ENCODE measurements at regions not wholly inside any gene's neighbourhood (a gene's known extent, or its start where the extent isn't known, plus 50 kb on each side); places are given as distances from the start of the nearest gene placed in this dataset.

DNA sequence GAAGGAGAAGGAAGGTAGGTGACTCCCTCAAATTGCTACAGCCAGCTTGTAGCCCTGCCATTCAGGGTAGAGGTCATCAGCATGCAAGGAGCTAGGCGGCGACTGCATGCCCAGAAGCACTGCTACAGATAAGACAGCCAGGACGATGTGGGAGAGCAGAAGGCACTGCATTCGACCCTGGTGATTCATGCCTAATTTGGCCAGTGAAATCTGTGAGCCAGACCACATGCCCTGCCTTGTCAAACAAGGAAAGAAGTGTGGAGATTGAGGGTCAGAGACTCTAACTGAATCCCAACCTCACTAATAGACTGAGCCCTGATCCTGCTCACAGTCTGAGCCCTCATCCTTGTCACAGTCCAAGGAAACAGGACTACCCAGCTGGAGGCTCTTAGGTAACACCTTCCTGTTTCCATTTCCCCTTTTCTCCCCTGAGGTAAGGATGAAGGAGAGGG lies 86.6 kb downstream of the LINGO1 start:
- H3K27me3 Mint-ChIP-seq = peaks cover 2% of the 10 kb centered on the region
- no peak overlapping the region for H3K4me3 Mint-ChIP-seq
- H3K9me3 Mint-ChIP-seq = no peaks in the 10 kb centered on the region
- H3K36me3 Mint-ChIP-seq = peaks cover 1% of the 10 kb centered on the region
- H3K27ac Mint-ChIP-seq = no peak overlapping the region
- H3K4me1 Mint-ChIP-seq = peaks cover 0 to 6% (median 3%) of the 10 kb centered on the region in 3 donors

- H3K36me3 Mint-ChIP-seq = peaks cover 1% of the 10 kb centered on the region
- peaks cover 0 to 11% (median 6%) of the 10 kb centered on the region in 3 donors for H3K4me1 Mint-ChIP-seq
- H3K9me3 Mint-ChIP-seq = no peaks in the 10 kb centered on the region
- H3K27ac Mint-ChIP-seq = no peak overlapping the region
- peak overlapping the region in 2 of 4 donors; percentile 39 to 43 for H3K4me3 Mint-ChIP-seq
- peaks cover 2% of the 10 kb centered on the region for H3K27me3 Mint-ChIP-seq
Observed at GRCh38 chr15:77545058-77545457, 87.7 kb downstream of the LINGO1 start.

DNA sequence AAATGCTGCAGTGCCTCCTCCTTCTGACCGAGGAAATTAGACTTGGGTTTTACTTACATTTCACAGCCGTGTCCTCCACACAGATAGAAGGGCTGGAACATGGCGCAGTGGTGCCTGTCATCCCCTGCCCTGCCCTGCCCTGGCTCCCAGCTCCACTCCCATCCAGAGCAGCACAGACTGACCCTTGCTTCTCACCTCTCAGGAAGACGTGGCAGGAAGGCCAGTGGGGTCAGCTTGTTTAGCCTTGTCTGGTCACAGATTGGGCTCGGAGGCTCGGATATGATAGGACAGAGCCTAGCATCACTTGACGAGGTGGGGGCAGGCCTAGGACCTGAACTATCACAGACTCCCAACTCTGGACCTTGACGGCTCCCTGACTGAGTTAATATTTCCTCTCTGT lies 88.5 kb downstream of the LINGO1 start:
- Mint-ChIP-seq H3K36me3 (peaks cover 1% of the 10 kb centered on the region), H3K4me1 (peaks cover 0 to 14% (median 7%) of the 10 kb centered on the region in 3 donors), H3K4me3 (peak overlapping the region in 2 of 4 donors; percentile 88 to 89), H3K9me3 (no peaks in the 10 kb centered on the region), H3K27me3 (peaks cover 2% of the 10 kb centered on the region), H3K27ac (no peak overlapping the region)

DNA sequence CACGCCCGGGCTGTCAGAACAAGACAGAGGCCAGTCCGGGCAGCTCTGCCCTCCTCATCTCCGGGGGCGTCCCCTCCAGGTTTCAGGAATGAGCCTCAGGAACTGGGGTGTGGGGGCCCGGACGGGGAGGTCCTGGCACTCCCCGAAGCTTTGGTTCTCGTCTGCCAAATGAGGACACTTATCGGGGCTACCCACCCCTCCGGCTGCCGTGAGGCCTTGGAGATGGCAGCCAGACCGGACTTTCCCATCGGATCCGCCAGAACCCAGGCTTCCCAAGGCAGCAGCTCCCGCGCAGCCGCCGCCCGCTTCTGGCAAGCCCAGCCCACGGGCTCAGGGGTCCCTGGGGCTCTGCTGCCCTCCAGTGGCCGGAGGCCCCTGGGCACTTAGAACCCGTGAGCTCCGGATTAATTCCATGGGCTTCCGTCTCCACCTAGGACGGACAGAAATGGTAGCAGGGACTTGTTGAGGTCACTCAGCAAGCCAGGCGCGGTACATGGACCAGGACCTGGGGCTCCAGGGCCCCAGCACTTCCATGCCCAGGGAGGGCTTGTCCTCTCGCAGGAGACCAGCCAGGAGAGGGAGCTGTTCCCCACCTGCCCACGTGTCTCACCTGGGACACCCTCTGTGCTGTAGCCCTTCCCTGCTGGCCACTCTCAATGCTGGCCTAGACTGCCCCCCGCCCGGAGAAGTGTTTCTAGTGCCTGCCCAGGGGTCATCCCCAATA lies 89.4 kb downstream of the LINGO1 start:
- H3K27me3 Mint-ChIP-seq = peaks cover 2% of the 10 kb centered on the region
- H3K4me1 Mint-ChIP-seq = peaks cover 2 to 21% (median 13%) of the 10 kb centered on the region in 3 donors
- H3K4me3 Mint-ChIP-seq = peak overlapping the region; percentile 68 to 89 (median 85)
- peaks cover 3% of the 10 kb centered on the region for H3K36me3 Mint-ChIP-seq
- H3K27ac Mint-ChIP-seq = peak overlapping the region in 1 of 3 donors; percentile 71
- H3K9me3 Mint-ChIP-seq = no peaks in the 10 kb centered on the region

DNA sequence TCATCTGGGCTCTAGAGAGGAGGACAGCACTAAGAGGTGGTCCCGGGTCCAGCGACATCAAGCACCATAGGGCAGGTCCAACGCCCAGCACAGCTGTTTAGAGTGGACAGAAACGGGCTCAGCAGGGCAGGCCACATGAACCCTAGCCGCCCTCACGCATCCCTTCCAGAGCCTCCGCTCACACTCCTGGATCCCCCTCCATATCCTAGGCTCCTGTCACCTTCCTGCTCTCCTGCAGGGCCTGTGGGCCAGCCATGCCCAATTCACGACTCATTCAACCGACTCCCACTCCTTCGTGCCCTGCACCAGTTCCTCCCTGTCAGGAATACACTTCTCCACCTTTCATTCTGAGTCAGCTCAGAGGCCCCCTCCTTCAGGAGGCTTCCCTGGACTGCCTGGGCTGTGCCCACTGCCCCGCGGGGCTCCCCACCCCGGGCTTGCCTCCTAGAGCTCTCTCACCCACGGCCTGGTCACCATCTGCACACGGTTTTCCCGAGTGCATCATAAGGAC lies 90.2 kb downstream of the LINGO1 start:
- Mint-ChIP-seq H3K27ac (peak overlapping the region in 1 of 3 donors; percentile 59), H3K4me1 (peaks cover 9 to 29% (median 18%) of the 10 kb centered on the region in 3 donors), H3K27me3 (peaks cover 4% of the 10 kb centered on the region), H3K9me3 (no peaks in the 10 kb centered on the region), H3K4me3 (peak overlapping the region; percentile 68 to 89 (median 85)), H3K36me3 (peaks cover 3% of the 10 kb centered on the region)

- Mint-ChIP-seq H3K36me3 (peaks cover 1% of the 10 kb centered on the region), H3K4me3 (peak overlapping the region in 2 of 4 donors; percentile 9 to 79), H3K27ac (no peak overlapping the region), H3K9me3 (no peaks in the 10 kb centered on the region), H3K4me1 (peaks cover 19 to 33% (median 25%) of the 10 kb centered on the region in 3 donors), H3K27me3 (peaks cover 4% of the 10 kb centered on the region)
Observed at GRCh38 chr15:77541421-77542181, 91.1 kb downstream of the LINGO1 start.

GRCh38 chr15:77540312-77541060 lies 92.2 kb downstream of the LINGO1 start:
- peaks cover 27 to 41% (median 34%) of the 10 kb centered on the region in 3 donors for H3K4me1 Mint-ChIP-seq

DNA sequence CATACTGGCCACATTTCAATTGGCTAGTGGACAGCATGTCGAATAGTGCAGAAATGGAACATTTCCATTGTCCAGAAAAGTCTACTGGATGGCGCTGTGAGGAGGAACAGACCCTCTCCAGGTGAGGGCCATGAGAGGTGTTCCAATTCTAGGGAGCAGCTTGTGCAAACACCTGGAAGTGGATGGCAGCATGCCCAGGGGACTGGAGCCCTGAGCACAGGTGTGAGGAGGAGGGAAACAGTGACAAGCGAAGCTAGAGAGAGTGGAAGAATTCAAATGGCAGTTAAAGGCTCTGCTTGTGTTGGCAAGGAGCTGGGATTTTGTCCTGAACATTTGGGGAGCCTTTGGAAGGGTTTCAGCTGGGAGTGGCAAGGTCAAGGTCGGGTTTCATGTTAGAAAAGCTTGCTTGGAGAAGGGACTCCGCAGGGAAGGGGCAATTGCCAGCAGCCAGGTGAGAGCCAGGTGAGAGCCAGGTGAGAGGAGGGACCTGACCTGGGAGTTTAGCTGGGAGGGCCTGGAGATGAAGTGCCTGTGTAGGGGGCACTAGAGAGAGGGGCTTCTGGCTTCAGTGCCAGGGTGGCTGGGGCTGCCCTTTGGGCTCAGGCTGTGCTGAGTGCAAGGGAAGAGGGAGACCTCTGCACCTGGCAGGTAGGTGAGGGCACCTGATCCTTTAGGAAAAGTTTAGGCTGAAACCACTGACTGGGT lies 93.8 kb downstream of the LINGO1 start:
- no peaks in the 10 kb centered on the region for H3K9me3 Mint-ChIP-seq
- H3K4me1 Mint-ChIP-seq = peaks cover 27 to 44% (median 37%) of the 10 kb centered on the region in 3 donors
- H3K4me3 Mint-ChIP-seq = peak overlapping the region in 3 of 4 donors; percentile 22 to 90 (median 76)
- H3K27ac Mint-ChIP-seq = peak overlapping the region in 1 of 3 donors; percentile 92
- H3K36me3 Mint-ChIP-seq = peaks cover 1% of the 10 kb centered on the region
- peaks cover 2% of the 10 kb centered on the region for H3K27me3 Mint-ChIP-seq

More at GRCh38 chr15:77540312-77541060, 92.2 kb downstream of the LINGO1 start:
- peak overlapping the region in 2 of 4 donors; percentile 11 to 12 for H3K4me3 Mint-ChIP-seq
- peaks cover 1% of the 10 kb centered on the region for H3K36me3 Mint-ChIP-seq
- H3K27me3 Mint-ChIP-seq = peaks cover 3% of the 10 kb centered on the region
- no peaks in the 10 kb centered on the region for H3K9me3 Mint-ChIP-seq
- peak overlapping the region in 2 of 3 donors; percentile 54 to 63 for H3K27ac Mint-ChIP-seq

- H3K27ac Mint-ChIP-seq = peak overlapping the region; percentile 54 to 96 (median 82)
- H3K4me3 Mint-ChIP-seq = peak overlapping the region; percentile 64 to 94 (median 72)
- peaks cover 27 to 42% (median 37%) of the 10 kb centered on the region in 3 donors for H3K4me1 Mint-ChIP-seq
- H3K27me3 Mint-ChIP-seq = peaks cover 2% of the 10 kb centered on the region
- no peaks in the 10 kb centered on the region for H3K9me3 Mint-ChIP-seq
- peaks cover 1% of the 10 kb centered on the region for H3K36me3 Mint-ChIP-seq
Observed at GRCh38 chr15:77538027-77538451, 94.7 kb downstream of the LINGO1 start.

DNA sequence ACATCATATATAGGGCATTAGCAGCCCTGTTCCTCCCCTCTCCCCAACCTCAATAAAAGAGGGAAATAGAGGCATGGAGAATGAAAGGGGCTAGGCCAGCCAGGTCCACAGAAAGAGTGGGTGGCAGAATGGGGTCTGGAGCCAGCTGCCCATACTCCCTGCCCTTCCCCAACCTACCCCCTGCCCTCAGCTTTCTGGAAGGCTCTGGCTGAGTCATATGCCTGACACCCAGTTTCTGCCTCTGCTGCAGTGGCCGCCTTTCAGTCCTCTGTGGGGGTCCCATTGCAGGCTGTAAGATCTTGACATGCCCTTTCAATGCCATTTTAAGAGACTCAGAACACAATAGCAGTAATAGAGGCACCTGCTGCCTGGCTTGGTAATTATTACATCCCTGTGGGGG lies 95.7 kb downstream of the LINGO1 start:
- Mint-ChIP-seq H3K9me3 (no peaks in the 10 kb centered on the region), H3K27ac (peak overlapping the region in 2 of 3 donors; percentile 54 to 82), H3K27me3 (peaks cover 2% of the 10 kb centered on the region), H3K36me3 (peaks cover 1% of the 10 kb centered on the region), H3K4me3 (peak overlapping the region in 2 of 4 donors; percentile 61 to 76), H3K4me1 (peaks cover 27 to 42% (median 34%) of the 10 kb centered on the region in 3 donors)

GRCh38 chr15:77535845-77536244 lies 96.9 kb downstream of the LINGO1 start:
- Mint-ChIP-seq H3K4me3 (no peak overlapping the region), H3K27me3 (peaks cover 2% of the 10 kb centered on the region), H3K4me1 (peaks cover 27 to 42% (median 34%) of the 10 kb centered on the region in 3 donors), H3K27ac (peak overlapping the region in 1 of 3 donors; percentile 54), H3K36me3 (peaks cover 1% of the 10 kb centered on the region), H3K9me3 (no peaks in the 10 kb centered on the region)

Measured in IgD-negative memory B cell (primary cell).